SH-SY5Y (cell line): ENCODE measurements at regions not wholly inside any gene's neighbourhood (a gene's known extent, or its start where the extent isn't known, plus 50 kb on each side); places are given as distances from the start of the nearest gene placed in this dataset.

ENCODE experiments used
- GATA2 ChIP-seq: IDR thresholded peaks from 2 replicates; pipeline ENCODE4 v1.6.1; 2011; ENCODE audit warnings: mild to moderate bottlenecking, low read depth, low read length
- GATA3 ChIP-seq: IDR thresholded peaks from 2 replicates; pipeline ENCODE4 v1.6.1; 2011; ENCODE audit warnings: low read depth, mild to moderate bottlenecking, low read length, moderate library complexity

- TF ChIP-seq GATA3, result no peak
- TF ChIP-seq GATA2, result no peak
These were observed 141.0 kb downstream of the INHBB start for GRCh38 chr2:120486946-120487345.
